ENCODE measurements at regions not wholly inside any gene's neighbourhood (a gene's known extent, or its start where the extent isn't known, plus 50 kb on each side); places are given as distances from the start of the nearest gene placed in this dataset.

DNA sequence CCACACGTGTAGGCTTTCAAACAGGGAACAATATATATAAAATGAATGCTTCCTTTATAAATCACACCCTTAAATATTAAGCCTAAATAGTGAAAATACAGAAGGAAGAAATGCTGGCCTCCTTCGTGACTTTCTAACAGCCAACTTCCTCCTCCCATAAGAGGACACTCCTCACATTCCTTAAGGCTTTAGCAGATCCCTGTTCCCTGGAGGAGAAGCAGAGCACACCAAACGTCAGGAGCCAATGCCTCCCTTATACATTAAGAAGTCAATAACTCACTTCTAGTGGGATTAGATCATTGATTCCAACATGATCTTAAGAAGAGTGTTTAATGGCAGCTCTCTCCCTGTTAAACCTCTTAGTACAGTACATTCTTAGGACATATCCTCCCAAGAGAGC lies 108.4 kb upstream of the FAM241A start:
- TF ChIP-seq YY1 (IDR thresholded peaks at IDR 0.05; ENCODE audit: insufficient read depth, insufficient read length) (no peak), SUZ12 (IDR thresholded peaks at IDR 0.05; ENCODE audit: extremely low read depth, insufficient read depth, insufficient read length) (no peak), ZNF274 (IDR thresholded peaks at IDR 0.05; ENCODE audit: low read depth, low read length) (no peak)

All from NT2/D1 (cell line).